Gastrocnemius medialis (tissue), 4 donors: ENCODE measurements at regions not wholly inside any gene's neighbourhood (a gene's known extent, or its start where the extent isn't known, plus 50 kb on each side); places are given as distances from the start of the nearest gene placed in this dataset.

Experiments
- CTCF ChIP-seq, 5 experiments: fragments of 450-650 bp in 3 of 5; fragments of 200-600 bp in 2 of 5; sonication (generic) in 2 of 5; IDR thresholded peaks in 4 of 5; conservative IDR thresholded peaks in 1 of 5; 1 replicate in 4 of 5; 2 replicates in 1 of 5; pipeline ENCODE4 v1.5.1; 2016 to 2019; ENCODE audit warnings: antibody characterized with exemption in 5 of 5, mild to moderate bottlenecking in 3 of 5, moderate library complexity in 3 of 5
- POLR2A ChIP-seq, 2 donors: fragments of 450-650 bp; IDR thresholded peaks; one replicate each; pipeline ENCODE4 v1.6.1; 2017; ENCODE audit warnings: antibody characterized with exemption in 2 of 2, mild to moderate bottlenecking in 2 of 2, moderate library complexity in 2 of 2

- no peak for TF ChIP-seq CTCF (IDR thresholded peaks at IDR 0.05 in 4 of 5, conservative IDR thresholded peaks at IDR 0.05 in 1 of 5)
- no peak for TF ChIP-seq POLR2A (IDR thresholded peaks at IDR 0.05)
Observed at GRCh38 chr9:12875191-12875590, 100.4 kb downstream of the LURAP1L start.
